Keratinocyte (primary cell): ENCODE measurements at regions not wholly inside any gene's neighbourhood (a gene's known extent, or its start where the extent isn't known, plus 50 kb on each side); places are given as distances from the start of the nearest gene placed in this dataset.

Experiments used
- CTCF ChIP-seq, 3 experiments: IDR thresholded peaks in 1 of 3; conservative IDR thresholded peaks in 1 of 3; optimal IDR thresholded peaks in 1 of 3; 2 replicates in 2 of 3; 3 replicates in 1 of 3; pipeline versions ENCODE3 to v1.5.1; 2011; ENCODE audit warnings: low read length in 3 of 3, mild to moderate bottlenecking in 3 of 3, moderate library complexity in 2 of 3, control low read depth in 1 of 3, inconsistent platforms in 1 of 3; ENCODE audit not compliant: insufficient read depth in 2 of 3; ENCODE audit errors: extremely low read depth in 1 of 3
- EZH2 ChIP-seq: IDR thresholded peaks from one replicate; pipeline ENCODE4 v1.6.1; 2012; ENCODE audit warnings: inconsistent platforms, mild to moderate bottlenecking, low read length, moderate library complexity

GRCh38 chr6:97820400-97820799, 537.4 kb upstream of the MMS22L start:
- TF ChIP-seq CTCF (optimal IDR thresholded peaks at IDR 0.05 in 1 of 3, IDR thresholded peaks at IDR 0.05 in 1 of 3, conservative IDR thresholded peaks at IDR 0.05 in 1 of 3; ENCODE audit: extremely low read depth in 1 of 3, insufficient read depth in 2 of 3, low read length in 3 of 3) (no peak), EZH2 (no peak)
